ENCODE measurements at regions not wholly inside any gene's neighbourhood (a gene's known extent, or its start where the extent isn't known, plus 50 kb on each side); places are given as distances from the start of the nearest gene placed in this dataset.

DNA sequence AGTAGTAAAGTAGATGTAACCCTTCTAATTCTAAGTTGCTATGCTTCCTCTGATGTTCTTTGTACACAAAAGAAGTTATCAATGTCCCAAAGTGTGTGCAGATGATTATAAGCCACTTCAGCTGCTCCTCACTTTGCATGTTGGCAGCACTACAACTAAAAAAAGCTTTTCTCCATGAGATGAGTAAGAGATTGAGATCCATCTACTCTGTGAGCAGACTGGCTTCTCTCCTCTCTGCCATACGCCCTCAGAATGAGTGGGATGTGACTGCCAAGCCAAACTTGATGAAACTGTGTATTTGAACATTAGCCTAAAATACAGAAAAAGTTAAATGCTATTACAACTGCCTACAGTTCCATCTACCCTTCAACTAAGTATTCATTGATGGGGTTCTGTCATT, 102.9 kb upstream of the ETV1 start:
- no peak overlapping the region for H3K27ac ChIP-seq
- DNase-seq (no peak), ATAC-seq (no peak)
- no peaks in the 10 kb centered on the region for H3K9me3 ChIP-seq
- H3K4me1 ChIP-seq: no peaks in the 10 kb centered on the region
- no peaks in the 10 kb centered on the region for H3K27me3 ChIP-seq (ENCODE audit: insufficient read depth in 3 of 3, low read length in 2 of 3)
- intact Hi-C loops (cut with DNase I): no loop called here
- no peak overlapping the region for H3K4me3 ChIP-seq
- H3K36me3 ChIP-seq (ENCODE audit: insufficient read depth in 1 of 2, low read depth in 1 of 2): no peaks in the 10 kb centered on the region
- TF ChIP-seq, protein P1, sequence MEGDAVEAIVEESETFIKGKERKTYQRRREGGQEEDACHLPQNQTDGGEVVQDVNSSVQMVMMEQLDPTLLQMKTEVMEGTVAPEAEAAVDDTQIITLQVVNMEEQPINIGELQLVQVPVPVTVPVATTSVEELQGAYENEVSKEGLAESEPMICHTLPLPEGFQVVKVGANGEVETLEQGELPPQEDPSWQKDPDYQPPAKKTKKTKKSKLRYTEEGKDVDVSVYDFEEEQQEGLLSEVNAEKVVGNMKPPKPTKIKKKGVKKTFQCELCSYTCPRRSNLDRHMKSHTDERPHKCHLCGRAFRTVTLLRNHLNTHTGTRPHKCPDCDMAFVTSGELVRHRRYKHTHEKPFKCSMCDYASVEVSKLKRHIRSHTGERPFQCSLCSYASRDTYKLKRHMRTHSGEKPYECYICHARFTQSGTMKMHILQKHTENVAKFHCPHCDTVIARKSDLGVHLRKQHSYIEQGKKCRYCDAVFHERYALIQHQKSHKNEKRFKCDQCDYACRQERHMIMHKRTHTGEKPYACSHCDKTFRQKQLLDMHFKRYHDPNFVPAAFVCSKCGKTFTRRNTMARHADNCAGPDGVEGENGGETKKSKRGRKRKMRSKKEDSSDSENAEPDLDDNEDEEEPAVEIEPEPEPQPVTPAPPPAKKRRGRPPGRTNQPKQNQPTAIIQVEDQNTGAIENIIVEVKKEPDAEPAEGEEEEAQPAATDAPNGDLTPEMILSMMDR (IDR thresholded peaks at IDR 0.05): no peak
- 34 to 50% (median 38%) methylated on average over 1 of the region's 1 CpG for WGBS, 3 donors

DNA sequence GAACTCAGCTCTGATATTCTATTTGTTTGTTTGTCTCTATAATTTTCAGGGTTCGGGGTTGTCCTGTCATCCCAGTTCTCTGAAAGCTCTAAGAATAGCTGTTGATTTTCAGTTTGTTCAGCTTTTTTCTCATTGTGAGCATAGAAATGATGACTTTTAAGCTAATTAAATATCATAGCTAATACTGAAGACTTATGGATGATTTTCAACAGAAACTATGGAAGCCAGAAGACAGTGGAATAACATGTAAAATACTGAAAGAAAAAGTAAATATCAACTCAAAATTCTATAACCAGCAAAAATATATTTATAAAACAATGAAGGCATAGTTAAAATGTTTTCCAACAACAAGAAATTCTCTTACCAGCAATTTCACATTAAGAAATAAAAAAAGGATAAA, 96.4 kb upstream of the ETV1 start:
- Histone ChIP-seq H3K36me3 (ENCODE audit: insufficient read depth in 1 of 2, low read depth in 1 of 2) (no peaks in the 10 kb centered on the region), H3K4me1 (no peaks in the 10 kb centered on the region), H3K9me3 (peaks cover 5% of the 10 kb centered on the region), H3K27me3 (ENCODE audit: insufficient read depth in 3 of 3, low read length in 2 of 3) (no peaks in the 10 kb centered on the region), H3K27ac (no peak overlapping the region), H3K4me3 (no peak overlapping the region)
- TF ChIP-seq, protein P1 (IDR thresholded peaks at IDR 0.05): no peak
- DNase-seq (no peak), ATAC-seq (no peak)
- 95 to 100% (median 97%) methylated on average over 1 of the region's 1 CpG for WGBS, 3 donors
- intact Hi-C loops (cut with DNase I): no loop called here

DNA sequence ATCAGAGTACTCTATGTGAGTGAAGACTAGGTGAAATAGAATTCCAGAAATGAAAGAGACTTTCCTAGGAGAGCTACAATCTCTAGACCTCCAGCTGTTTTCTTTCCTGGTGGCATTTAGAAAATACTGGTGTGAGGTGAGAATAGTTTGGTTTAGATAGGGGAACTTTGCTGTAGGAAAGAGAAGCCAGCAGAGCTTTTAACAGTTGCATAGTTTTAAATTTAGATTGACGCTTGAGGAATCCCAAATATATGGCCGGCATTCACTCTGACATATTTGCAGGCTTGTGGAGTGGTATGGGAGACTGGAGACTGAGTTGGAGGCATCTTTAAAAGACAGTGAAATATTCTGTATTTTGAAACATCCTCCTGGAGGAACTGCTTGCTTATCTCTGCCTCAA, 94.3 kb upstream of the ETV1 start:
- no peaks in the 10 kb centered on the region for H3K4me1 ChIP-seq
- intact Hi-C loops (cut with DNase I): no loop called here

DNA sequence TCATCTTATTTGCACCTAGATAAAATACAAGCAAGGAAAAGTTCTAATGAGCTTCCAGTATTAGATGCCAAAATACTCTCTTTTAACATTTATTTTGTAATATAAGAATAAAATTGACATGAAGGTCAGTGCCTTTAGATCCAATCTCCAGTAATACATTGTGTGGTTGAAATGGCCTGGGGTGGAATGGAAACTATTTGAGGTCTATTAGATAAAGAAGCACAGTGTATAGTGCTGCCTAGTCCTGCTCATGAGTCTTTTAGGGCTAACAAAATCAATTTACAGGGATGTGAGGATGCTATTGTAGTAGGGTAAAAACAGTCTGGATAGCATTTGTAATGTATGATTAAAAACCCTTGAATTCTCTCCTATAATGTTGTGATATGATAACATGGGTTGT, 84.5 kb upstream of the ETV1 start:
- TF ChIP-seq, protein P1 (IDR thresholded peaks at IDR 0.05): no peak
- Histone ChIP-seq H3K36me3 (ENCODE audit: insufficient read depth in 1 of 2, low read depth in 1 of 2) (no peaks in the 10 kb centered on the region), H3K27me3 (ENCODE audit: insufficient read depth in 3 of 3, low read length in 2 of 3) (no peaks in the 10 kb centered on the region), H3K4me1 (no peaks in the 10 kb centered on the region), H3K9me3 (no peaks in the 10 kb centered on the region), H3K27ac (no peak overlapping the region), H3K4me3 (no peak overlapping the region)
- ATAC-seq: no peak
- DNase-seq: no peak
- intact Hi-C loops (cut with DNase I): no loop called here

More for the DNA sequence above, 94.3 kb upstream of the ETV1 start:
- H3K9me3 ChIP-seq: peaks cover 5% of the 10 kb centered on the region
- H3K36me3 ChIP-seq (ENCODE audit: insufficient read depth in 1 of 2, low read depth in 1 of 2): no peaks in the 10 kb centered on the region
- ATAC-seq: no peak
- TF ChIP-seq, protein P1 (IDR thresholded peaks at IDR 0.05): no peak
- H3K27me3 ChIP-seq (ENCODE audit: insufficient read depth in 3 of 3, low read length in 2 of 3): no peaks in the 10 kb centered on the region
- no peak for DNase-seq
- no peak overlapping the region for H3K27ac ChIP-seq
- no peak overlapping the region for H3K4me3 ChIP-seq
- WGBS, 3 donors: 90 to 97% (median 91%) methylated on average over 2 of the region's 2 CpGs

DNA sequence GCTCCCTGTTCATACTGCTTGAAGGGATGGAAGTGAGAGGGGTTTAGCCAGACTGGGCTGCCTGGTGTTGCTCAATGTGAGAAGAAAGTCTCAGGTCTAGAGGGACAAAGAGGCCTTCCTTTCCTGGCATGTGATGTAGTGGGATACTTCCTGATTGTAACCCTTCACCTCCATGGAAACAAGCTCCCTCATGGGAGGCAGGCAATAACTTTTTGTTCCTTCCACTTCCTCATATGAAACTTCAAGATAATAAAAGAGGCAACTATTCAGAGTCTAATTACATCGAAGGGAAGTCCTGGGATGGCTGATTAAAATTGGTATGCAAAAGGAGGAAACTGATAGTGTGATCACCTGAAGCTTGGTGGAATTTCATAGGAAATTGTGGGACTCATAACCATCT, 84.1 kb upstream of the ETV1 start:
- 57 to 80% (median 65%) methylated on average over 1 of the region's 1 CpG for WGBS, 3 donors
- no peaks in the 10 kb centered on the region for H3K36me3 ChIP-seq (ENCODE audit: insufficient read depth in 1 of 2, low read depth in 1 of 2)
- H3K27ac ChIP-seq: no peak overlapping the region
- ATAC-seq (peak in 1 of 4 donors; percentile 52), DNase-seq (no peak)
- TF ChIP-seq, protein P1 (IDR thresholded peaks at IDR 0.05): no peak
- no peaks in the 10 kb centered on the region for H3K27me3 ChIP-seq (ENCODE audit: insufficient read depth in 3 of 3, low read length in 2 of 3)
- no peak overlapping the region for H3K4me3 ChIP-seq
- H3K9me3 ChIP-seq: no peaks in the 10 kb centered on the region
- no peaks in the 10 kb centered on the region for H3K4me1 ChIP-seq
- intact Hi-C loops (cut with DNase I): no loop called here

All from psoas muscle (tissue), 7 donors.